GM06990 (cell line): ENCODE measurements at regions not wholly inside any gene's neighbourhood (a gene's known extent, or its start where the extent isn't known, plus 50 kb on each side); places are given as distances from the start of the nearest gene placed in this dataset.
"Not testable (repeated sequence)": the region's sequence is repeated elsewhere in the genome, so short reads cannot be mapped to it uniquely, and the experiment has no call there.

ENCODE experiments used
- DNase-seq: peaks from one replicate; pipeline ENCODE4 v3.0.0-alpha.2; 2011; ENCODE audit not compliant: insufficient read length; ENCODE audit errors: extremely low read depth
- H3K27me3 ChIP-seq: replicated peaks from 2 replicates; pipeline ENCODE4 v1.6.0; 2011; ENCODE audit warnings: low read length; ENCODE audit not compliant: control insufficient read depth, insufficient read depth
- H3K36me3 ChIP-seq: 2 replicates; pipeline ENCODE4 v1.5.1; 2011; ENCODE audit warnings: low read length; ENCODE audit not compliant: control insufficient read depth, insufficient read depth
- H3K4me3 ChIP-seq: replicated peaks from 2 replicates; pipeline ENCODE4 v1.5.1; 2011; ENCODE audit warnings: low read depth, mild to moderate bottlenecking, control low read depth, low read length
- CTCF ChIP-seq: IDR thresholded peaks from 2 replicates; pipeline ENCODE4 v1.5.1; 2011; ENCODE audit warnings: low read length, control low read depth, mild to moderate bottlenecking, inconsistent platforms; ENCODE audit not compliant: insufficient read depth, poor library complexity, severe bottlenecking

DNA sequence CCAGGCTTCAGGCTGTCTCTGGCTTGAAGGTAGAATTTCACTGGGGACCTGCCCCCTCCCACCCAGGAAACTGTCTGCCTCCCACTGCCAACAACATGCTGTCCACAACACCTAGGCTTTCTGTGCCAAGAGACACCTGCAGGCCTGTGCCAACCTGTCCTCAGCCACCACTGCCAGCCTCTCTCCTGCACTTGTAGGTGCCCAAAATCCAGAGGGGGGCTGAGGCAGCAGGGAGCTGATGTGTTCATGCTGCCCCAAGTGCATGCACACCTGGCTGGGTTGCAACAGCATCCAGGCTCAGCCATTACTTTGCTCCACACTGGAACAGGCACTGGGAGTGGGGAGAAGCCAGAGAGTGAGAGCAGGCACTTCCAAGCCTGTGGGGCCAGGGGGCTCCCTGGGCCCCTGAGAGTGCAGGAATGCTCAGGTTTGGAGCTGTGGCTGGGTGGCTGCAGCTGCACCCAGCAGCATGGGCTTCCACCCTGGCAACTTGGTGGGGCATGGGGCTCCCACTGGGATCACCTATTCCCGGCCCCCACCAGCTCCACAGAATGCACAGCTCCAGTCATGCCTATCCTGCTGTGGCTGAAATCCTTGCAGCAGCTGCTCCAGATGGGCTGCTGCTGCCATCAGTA lies 218.1 kb upstream of the OBI1 start:
- no peaks in the 10 kb centered on the region for H3K36me3 ChIP-seq
- no peak for TF ChIP-seq CTCF
- no peaks in the 10 kb centered on the region for H3K27me3 ChIP-seq
- DNase-seq = no peak
- no peak overlapping the region for H3K4me3 ChIP-seq

DNA sequence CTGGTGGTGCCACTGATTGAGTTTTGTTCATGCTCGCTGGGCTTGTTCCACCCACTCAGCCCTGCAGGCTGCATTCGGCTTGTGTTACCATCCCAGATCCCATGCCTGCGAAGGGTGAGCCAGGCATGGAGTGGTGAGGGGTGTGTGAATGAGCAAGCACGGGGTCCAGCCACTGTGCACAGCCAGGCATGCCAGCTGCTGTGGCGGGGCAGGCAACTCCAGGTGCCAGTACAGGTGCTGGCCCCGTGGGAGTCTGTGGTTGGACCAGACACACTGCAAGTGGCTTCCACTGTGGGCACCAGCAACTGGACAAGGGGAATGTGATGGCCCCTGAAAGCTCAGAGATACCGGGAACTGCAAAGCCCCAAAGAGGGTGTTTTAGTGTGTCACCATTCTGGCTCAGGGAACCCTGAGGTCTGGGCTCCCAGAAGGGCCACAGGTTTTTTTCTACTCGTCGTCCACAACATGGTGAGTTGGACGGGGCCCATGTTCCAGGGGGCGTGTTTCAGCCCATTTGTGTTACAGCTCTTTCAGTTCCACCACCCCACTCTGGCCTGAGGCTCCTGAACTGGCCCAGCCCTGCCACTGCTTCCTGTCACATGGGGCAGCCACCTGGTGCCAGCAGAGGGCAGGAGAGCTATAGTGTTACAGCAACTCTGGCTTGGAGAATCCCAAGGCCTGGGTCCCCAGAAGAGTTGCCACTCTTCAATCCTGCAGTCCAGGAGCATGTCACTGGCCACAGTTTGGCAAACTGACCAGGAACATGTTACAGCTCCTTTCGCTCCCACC lies 217.0 kb upstream of the OBI1 start:
- TF ChIP-seq CTCF = peak; percentile 43
- peak; percentile 17 for DNase-seq
- Histone ChIP-seq H3K27me3 (no peaks in the 10 kb centered on the region), H3K36me3 (no peaks in the 10 kb centered on the region), H3K4me3 (no peak overlapping the region)

GRCh38 chr13:78868991-78869390 lies 210.0 kb upstream of the OBI1 start:
- H3K4me3 ChIP-seq = no peak overlapping the region
- H3K36me3 ChIP-seq = no peaks in the 10 kb centered on the region
- no peaks in the 10 kb centered on the region for H3K27me3 ChIP-seq
- no peak for TF ChIP-seq CTCF
- DNase-seq = no peak

DNA sequence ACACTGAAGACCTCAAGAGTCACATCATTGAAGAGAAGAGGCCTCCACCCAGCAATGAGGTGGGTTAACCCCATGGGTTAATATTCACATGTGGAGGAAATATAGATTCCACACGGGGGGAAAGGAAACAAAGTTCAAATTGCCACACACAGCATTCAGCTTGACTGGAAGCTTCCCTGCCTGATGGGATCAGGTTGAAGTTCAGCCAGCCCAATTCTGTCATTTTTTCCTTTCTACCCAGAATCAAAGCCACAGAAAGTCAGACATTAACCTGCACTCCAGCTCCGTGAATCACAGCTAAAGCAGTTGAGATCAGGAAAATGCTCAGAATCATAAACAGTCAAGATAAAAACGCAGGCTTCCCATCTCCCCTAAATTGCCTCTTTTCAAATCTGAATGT lies 208.7 kb upstream of the OBI1 start:
- no peak for TF ChIP-seq CTCF
- Histone ChIP-seq H3K36me3 (no peaks in the 10 kb centered on the region), H3K27me3 (no peaks in the 10 kb centered on the region), H3K4me3 (no peak overlapping the region)
- no peak for DNase-seq

DNA sequence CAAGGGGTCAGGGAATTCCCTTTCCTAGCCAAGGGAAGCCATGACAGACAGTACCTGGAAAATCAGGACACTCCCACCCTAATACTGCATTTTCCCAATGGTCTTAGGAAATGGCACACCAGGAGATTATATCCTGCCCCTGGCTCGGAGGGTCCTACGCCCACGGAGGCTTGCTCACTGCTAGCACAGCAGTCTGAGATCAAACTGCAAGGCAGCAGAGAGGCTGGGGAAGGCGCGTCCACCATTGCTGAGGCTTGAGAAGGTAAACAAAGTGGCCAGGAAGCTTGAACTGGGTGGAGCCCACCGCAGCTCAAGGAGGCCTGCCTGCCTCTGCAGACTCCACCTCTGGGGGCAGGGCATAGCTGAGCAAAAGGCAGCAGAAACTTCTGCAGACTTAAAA lies 207.1 kb upstream of the OBI1 start:
- not testable (repeated sequence) for H3K4me3 ChIP-seq, H3K27me3 ChIP-seq, H3K36me3 ChIP-seq, DNase-seq

DNA sequence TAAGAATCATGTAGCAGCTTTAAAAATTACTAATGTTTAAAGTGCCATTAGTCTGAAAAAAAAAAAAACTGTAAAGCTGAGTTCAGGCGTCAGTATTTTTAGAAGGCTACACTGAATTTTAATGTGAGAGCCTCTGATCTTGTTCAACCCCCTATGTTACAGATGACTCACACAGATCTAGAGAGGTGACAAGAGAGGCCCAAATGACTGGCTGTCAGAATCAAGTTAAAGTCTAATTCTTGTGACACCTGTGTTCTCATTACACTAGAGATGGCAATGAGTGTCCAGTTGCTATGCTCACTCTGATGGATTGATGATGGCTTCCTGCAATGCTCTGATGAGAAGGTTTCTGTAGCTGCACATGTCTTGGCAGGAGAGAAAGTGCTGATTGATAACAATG lies 203.5 kb upstream of the OBI1 start:
- no peaks in the 10 kb centered on the region for H3K27me3 ChIP-seq
- TF ChIP-seq CTCF = no peak
- DNase-seq = no peak
- H3K36me3 ChIP-seq = no peaks in the 10 kb centered on the region
- no peak overlapping the region for H3K4me3 ChIP-seq
